HepG2 (cell line): ENCODE measurements at regions not wholly inside any gene's neighbourhood (a gene's known extent, or its start where the extent isn't known, plus 50 kb on each side); places are given as distances from the start of the nearest gene placed in this dataset.
"Not testable (repeated sequence)": the region's sequence is repeated elsewhere in the genome, so short reads cannot be mapped to it uniquely, and the experiment has no call there.

Source experiments
- BRCA1 ChIP-seq: sonication (generic); formaldehyde crosslinking; IDR thresholded peaks from 2 replicates; pipeline ENCODE4 v1.4.0; 2020; ENCODE audit warnings: missing genetic modification reagents
- FOXK2 ChIP-seq: fragments of 450-650 bp; IDR thresholded peaks from 2 replicates; pipeline ENCODE4 v1.6.1; 2016
- HDAC2 ChIP-seq: sonication (generic); formaldehyde crosslinking; IDR thresholded peaks from 2 replicates; pipeline ENCODE4 v1.4.0; 2020; ENCODE audit warnings: missing genetic modification reagents
- MEIS1 ChIP-seq: sonication (generic); formaldehyde crosslinking; IDR thresholded peaks from 2 replicates; pipeline ENCODE4 v1.9.0; 2021; ENCODE audit warnings: mild to moderate bottlenecking, missing genetic modification reagents, moderate library complexity, borderline replicate concordance
- SP1 ChIP-seq, 2 experiments: fragments of 450-650 bp in 1 of 2; sonication (generic) in 1 of 2; formaldehyde crosslinking in 1 of 2; IDR thresholded peaks; 2 replicates each; pipeline versions ENCODE4 v1.4.0 to v1.6.1; 2016 to 2020; ENCODE audit warnings: missing genetic modification reagents in 1 of 2
- TGIF2 ChIP-seq: IDR thresholded peaks from 2 replicates; pipeline ENCODE4 v1.6.1; 2016; ENCODE audit warnings: control low read depth, missing compliant biosample characterization
- USF2 ChIP-seq, 2 experiments: sonication (generic) in 1 of 2; formaldehyde crosslinking in 1 of 2; IDR thresholded peaks; 2 replicates each; pipeline versions ENCODE4 v1.5.1 to v1.6.1; 2011 to 2020; ENCODE audit warnings: borderline replicate concordance in 1 of 2, low read depth in 1 of 2, low read length in 1 of 2, mild to moderate bottlenecking in 1 of 2, missing genetic modification reagents in 1 of 2, moderate library complexity in 1 of 2
- ZNF24 ChIP-seq: fragments of 450-650 bp; IDR thresholded peaks from 2 replicates; pipeline ENCODE4 v1.6.1; 2017; ENCODE audit warnings: antibody characterized with exemption, mild to moderate bottlenecking

DNA sequence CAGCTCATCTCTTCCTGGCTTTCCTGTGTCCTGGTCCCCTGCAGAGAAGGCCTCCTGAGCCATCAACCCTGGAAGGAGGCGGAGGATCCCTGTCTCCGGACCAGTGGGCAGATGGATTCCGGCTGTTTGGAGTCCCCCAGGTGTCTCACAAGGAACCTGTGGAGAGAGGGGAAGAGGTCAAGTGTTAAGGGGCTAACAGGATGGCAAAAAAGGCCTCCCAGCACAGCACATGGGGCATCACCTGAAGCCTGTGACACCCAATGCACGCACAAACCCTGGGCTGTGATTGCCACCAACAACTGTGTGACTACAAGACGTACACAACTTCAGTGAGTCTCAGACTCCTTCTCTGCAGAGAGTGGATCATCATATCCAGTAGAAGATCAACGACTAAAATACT, 107.5 kb downstream of the TUBA3C start:
- TF ChIP-seq FOXK2; SP1 (IDR thresholded peaks at IDR 0.05); SP1 (CRISPR knock-in tag; IDR thresholded peaks at IDR 0.05); BRCA1 (CRISPR knock-in tag); TGIF2 (CRISPR knock-in tag); USF2 (IDR thresholded peaks at IDR 0.05; ENCODE audit: low read depth, low read length); USF2 (CRISPR knock-in tag; IDR thresholded peaks at IDR 0.05; ENCODE audit: borderline replicate concordance); ZNF24; HDAC2; MEIS1 (CRISPR knock-in tag): not testable (repeated sequence)
